Gastrocnemius medialis (tissue), 4 donors: ENCODE measurements at regions not wholly inside any gene's neighbourhood (a gene's known extent, or its start where the extent isn't known, plus 50 kb on each side); places are given as distances from the start of the nearest gene placed in this dataset.
"Not testable (repeated sequence)": the region's sequence is repeated elsewhere in the genome, so short reads cannot be mapped to it uniquely, and the experiment has no call there.

ENCODE experiments used
- ATAC-seq, 2 donors: fragments of 150-250 bp; one replicate each; pipeline ENCODE4 v1.9.1; 2016
- DNase-seq, 2 donors: peaks; one replicate each; pipeline ENCODE4 v3.0.0-alpha.2; 2019
- H3K27ac ChIP-seq, 4 donors: fragments of 200-600 bp; sonication (generic); 1 replicate in 1 of 4; 2 replicates in 3 of 4; pipeline ENCODE4 v1.5.1; 2016 to 2018; ENCODE audit warnings: mild to moderate bottlenecking in 2 of 4, moderate library complexity in 1 of 4
- H3K27me3 ChIP-seq, 3 donors: fragments of 200-600 bp; sonication (generic) in 2 of 3; 1 replicate in 1 of 3; 2 replicates in 2 of 3; pipeline versions ENCODE4 v1.5.1 to v1.6.0; 2016 to 2019; ENCODE audit warnings: mild to moderate bottlenecking in 1 of 3, moderate library complexity in 1 of 3
- H3K36me3 ChIP-seq, 2 donors: fragments of 200-600 bp; sonication (generic) in 1 of 2; one replicate each; pipeline ENCODE4 v1.5.1; 2017 to 2018
- H3K4me1 ChIP-seq, 2 donors: fragments of 200-600 bp; sonication (generic) in 1 of 2; one replicate each; pipeline ENCODE4 v1.5.1; 2016 to 2017; ENCODE audit warnings: mild to moderate bottlenecking in 2 of 2
- H3K4me3 ChIP-seq, 4 donors: fragments of 200-600 bp; sonication (generic) in 3 of 4; 1 replicate in 1 of 4; 2 replicates in 3 of 4; pipeline ENCODE4 v1.5.1; 2016 to 2019; ENCODE audit warnings: mild to moderate bottlenecking in 2 of 4
- H3K9me3 ChIP-seq, 3 donors: fragments of 200-600 bp; sonication (generic) in 2 of 3; 1 replicate in 1 of 3; 2 replicates in 2 of 3; pipeline ENCODE4 v1.5.1; 2016 to 2019
- POLR2A ChIP-seq, 2 donors: fragments of 450-650 bp; IDR thresholded peaks; one replicate each; pipeline ENCODE4 v1.6.1; 2017; ENCODE audit warnings: antibody characterized with exemption in 2 of 2, mild to moderate bottlenecking in 2 of 2, moderate library complexity in 2 of 2
- in situ Hi-C, 4 donors: fragments of 200-750 bp; cut with MboI; loops; one replicate each; pipeline versions ENCODE4 v1.15.0 to v1.8.0; 2017; ENCODE audit warnings: low sequenced_read_pairs in 4 of 4
- intact Hi-C: fragments of 100-400 bp; cut with DNase I; formaldehyde crosslinking; loops from one replicate; pipeline ENCODE4 v1.15.1; 2023; ENCODE audit warnings: low total_unique reads
- TF ChIP-seq, protein P1 (sequence below), 5 experiments: fragments of 450-650 bp in 3 of 5; fragments of 200-600 bp in 2 of 5; sonication (generic) in 2 of 5; IDR thresholded peaks in 4 of 5; conservative IDR thresholded peaks in 1 of 5; 1 replicate in 4 of 5; 2 replicates in 1 of 5; pipeline ENCODE4 v1.5.1; 2016 to 2019; ENCODE audit warnings: antibody characterized with exemption in 5 of 5, mild to moderate bottlenecking in 3 of 5, moderate library complexity in 3 of 5

DNA sequence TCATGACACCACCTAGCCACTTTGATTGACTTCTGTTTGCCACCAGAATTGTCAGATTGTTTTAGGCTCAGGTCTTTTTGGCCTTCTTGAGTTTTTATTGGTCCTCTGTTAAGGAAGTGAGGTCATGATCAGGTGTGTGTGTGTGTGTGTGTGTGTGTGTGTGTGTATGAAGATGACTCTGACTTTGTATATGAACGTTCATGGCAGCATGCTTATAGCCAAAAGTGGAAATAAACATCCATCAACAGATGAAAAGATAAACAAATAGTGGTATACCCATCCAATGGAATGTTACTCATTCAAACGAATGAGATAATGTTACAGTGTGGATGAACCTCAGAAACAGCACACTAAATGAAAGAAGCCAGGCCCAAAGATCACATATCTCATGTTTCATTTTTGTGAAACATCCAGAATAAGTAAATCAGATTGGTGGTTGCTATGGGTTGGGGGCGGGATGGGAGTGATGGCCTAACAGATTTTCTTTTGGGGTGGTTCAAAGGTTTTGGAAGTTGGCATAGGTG lies 258.6 kb downstream of the KTN1 start:
- H3K27me3 ChIP-seq: no peaks in the 10 kb centered on the region
- in situ Hi-C loops (no loop called here), intact Hi-C loops (no loop called here)
- no peak for TF ChIP-seq POLR2A (IDR thresholded peaks at IDR 0.05)
- TF ChIP-seq, protein P1, sequence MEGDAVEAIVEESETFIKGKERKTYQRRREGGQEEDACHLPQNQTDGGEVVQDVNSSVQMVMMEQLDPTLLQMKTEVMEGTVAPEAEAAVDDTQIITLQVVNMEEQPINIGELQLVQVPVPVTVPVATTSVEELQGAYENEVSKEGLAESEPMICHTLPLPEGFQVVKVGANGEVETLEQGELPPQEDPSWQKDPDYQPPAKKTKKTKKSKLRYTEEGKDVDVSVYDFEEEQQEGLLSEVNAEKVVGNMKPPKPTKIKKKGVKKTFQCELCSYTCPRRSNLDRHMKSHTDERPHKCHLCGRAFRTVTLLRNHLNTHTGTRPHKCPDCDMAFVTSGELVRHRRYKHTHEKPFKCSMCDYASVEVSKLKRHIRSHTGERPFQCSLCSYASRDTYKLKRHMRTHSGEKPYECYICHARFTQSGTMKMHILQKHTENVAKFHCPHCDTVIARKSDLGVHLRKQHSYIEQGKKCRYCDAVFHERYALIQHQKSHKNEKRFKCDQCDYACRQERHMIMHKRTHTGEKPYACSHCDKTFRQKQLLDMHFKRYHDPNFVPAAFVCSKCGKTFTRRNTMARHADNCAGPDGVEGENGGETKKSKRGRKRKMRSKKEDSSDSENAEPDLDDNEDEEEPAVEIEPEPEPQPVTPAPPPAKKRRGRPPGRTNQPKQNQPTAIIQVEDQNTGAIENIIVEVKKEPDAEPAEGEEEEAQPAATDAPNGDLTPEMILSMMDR (IDR thresholded peaks at IDR 0.05 in 4 of 5, conservative IDR thresholded peaks at IDR 0.05 in 1 of 5): no peak
- H3K4me3 ChIP-seq: no peak overlapping the region
- H3K36me3 ChIP-seq: no peaks in the 10 kb centered on the region
- no peak overlapping the region for H3K27ac ChIP-seq
- no peak for ATAC-seq
- H3K4me1 ChIP-seq: no peaks in the 10 kb centered on the region
- DNase-seq: no peak
- no peaks in the 10 kb centered on the region for H3K9me3 ChIP-seq

DNA sequence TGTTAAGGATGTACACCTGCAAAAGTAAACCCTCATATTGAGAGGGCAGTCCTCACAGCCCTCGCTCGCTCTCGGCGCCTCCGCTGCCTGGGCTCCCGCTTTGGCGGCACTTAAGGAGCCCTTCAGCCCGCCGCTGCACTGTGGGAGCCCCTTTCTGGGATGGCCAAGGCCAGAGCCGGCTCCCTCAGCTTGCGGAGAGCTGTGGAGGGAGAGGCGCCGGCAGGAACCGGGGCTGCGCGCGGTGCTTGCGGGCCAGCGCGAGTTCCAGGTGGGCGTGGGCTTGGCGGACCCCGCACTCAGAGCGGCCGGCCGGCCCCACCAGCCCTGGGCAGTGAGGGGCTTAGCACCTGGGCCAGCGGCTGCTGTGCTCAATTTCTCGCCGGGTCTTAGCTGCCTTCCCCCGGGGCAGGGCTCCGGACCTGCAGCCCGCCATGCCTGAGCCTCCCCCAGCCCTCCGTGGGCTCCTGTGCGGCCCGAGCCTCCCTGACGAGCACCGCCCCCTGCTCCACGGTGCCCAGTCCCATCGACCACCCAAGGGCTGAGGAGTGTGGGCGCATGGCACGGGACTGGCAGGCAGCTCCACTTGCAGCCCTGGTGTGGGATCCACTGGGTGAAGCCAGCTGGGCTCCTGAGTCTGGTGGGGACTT lies 259.4 kb downstream of the KTN1 start:
- H3K9me3 ChIP-seq, H3K27me3 ChIP-seq, H3K36me3 ChIP-seq, ATAC-seq, H3K4me3 ChIP-seq, H3K27ac ChIP-seq, intact Hi-C loops, DNase-seq, H3K4me1 ChIP-seq, in situ Hi-C loops: not testable (repeated sequence)

GRCh38 chr14:55840821-55841220 lies 260.8 kb downstream of the KTN1 start:
- ATAC-seq: no peak
- H3K4me1 ChIP-seq: no peaks in the 10 kb centered on the region
- no peak overlapping the region for H3K27ac ChIP-seq
- H3K4me3 ChIP-seq: no peak overlapping the region
- DNase-seq: no peak
- TF ChIP-seq, protein P1 (IDR thresholded peaks at IDR 0.05 in 4 of 5, conservative IDR thresholded peaks at IDR 0.05 in 1 of 5): no peak
- TF ChIP-seq POLR2A (IDR thresholded peaks at IDR 0.05): no peak
- no peaks in the 10 kb centered on the region for H3K9me3 ChIP-seq
- no peaks in the 10 kb centered on the region for H3K36me3 ChIP-seq
- intact Hi-C loops: no loop called here
- H3K27me3 ChIP-seq: no peaks in the 10 kb centered on the region
- in situ Hi-C loops: no loop called here

- DNase-seq (no peak), ATAC-seq (no peak)
- no peaks in the 10 kb centered on the region for H3K36me3 ChIP-seq
- peaks cover 0 to 3% of the 10 kb centered on the region in 2 donors for H3K4me1 ChIP-seq
- TF ChIP-seq, protein P1 (IDR thresholded peaks at IDR 0.05 in 4 of 5, conservative IDR thresholded peaks at IDR 0.05 in 1 of 5): no peak
- no peak for TF ChIP-seq POLR2A (IDR thresholded peaks at IDR 0.05)
- H3K4me3 ChIP-seq: no peak overlapping the region
- in situ Hi-C loops: no loop called here
- H3K27ac ChIP-seq: no peak overlapping the region
- H3K27me3 ChIP-seq: no peaks in the 10 kb centered on the region
- H3K9me3 ChIP-seq: no peaks in the 10 kb centered on the region
- intact Hi-C loops: no loop called here
Observed at GRCh38 chr14:55841625-55842024, 261.6 kb downstream of the KTN1 start.

DNA sequence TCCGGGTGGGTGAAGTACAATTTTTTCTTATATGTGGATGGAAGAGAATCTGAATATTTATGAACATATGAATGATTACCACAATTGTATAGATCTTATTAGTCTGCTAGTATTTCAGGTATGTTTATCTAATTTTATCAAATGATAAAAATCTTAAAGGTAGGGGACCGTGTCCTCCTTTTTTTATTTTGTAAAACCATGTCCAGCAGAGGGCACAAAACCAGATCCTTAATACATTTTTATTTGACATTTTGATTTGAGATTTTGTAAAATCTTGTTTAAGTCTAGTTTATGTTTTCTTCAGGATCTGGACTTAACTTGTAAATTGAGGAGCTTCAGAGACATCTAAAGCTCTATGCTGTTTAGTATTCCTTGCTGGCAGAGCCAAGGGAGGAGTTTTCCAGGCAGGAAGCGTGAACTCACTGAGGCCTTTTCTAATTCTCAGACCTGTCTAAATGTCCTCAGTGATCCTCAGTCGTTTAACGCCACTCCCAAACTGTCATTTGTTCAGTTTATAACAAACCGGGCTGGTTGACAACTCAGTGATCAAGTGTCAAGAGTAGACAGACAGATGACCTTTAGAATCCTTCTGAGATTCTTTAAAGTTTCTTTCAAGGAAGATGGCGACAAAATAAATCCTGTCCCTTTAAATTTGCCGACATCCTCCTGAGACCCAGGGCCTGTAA lies 263.9 kb downstream of the KTN1 start:
- DNase-seq (no peak), ATAC-seq (no peak)
- Histone ChIP-seq H3K27me3 (no peaks in the 10 kb centered on the region), H3K9me3 (no peaks in the 10 kb centered on the region), H3K4me3 (no peak overlapping the region), H3K36me3 (no peaks in the 10 kb centered on the region), H3K27ac (no peak overlapping the region), H3K4me1 (peaks cover 0 to 3% of the 10 kb centered on the region in 2 donors)
- in situ Hi-C loops: no loop called here
- TF ChIP-seq, protein P1 (IDR thresholded peaks at IDR 0.05 in 4 of 5, conservative IDR thresholded peaks at IDR 0.05 in 1 of 5): no peak
- no peak for TF ChIP-seq POLR2A (IDR thresholded peaks at IDR 0.05)
- intact Hi-C loops: no loop called here
